Spinal cord (tissue), 9 donors: ENCODE measurements at regions not wholly inside any gene's neighbourhood (a gene's known extent, or its start where the extent isn't known, plus 50 kb on each side); places are given as distances from the start of the nearest gene placed in this dataset.
"Not testable (repeated sequence)": the region's sequence is repeated elsewhere in the genome, so short reads cannot be mapped to it uniquely, and the experiment has no call there.

Experiments used
- DNase-seq, 6 donors: peaks; one replicate each; pipeline versions ENCODE4 v3.0.0 to v3.0.0-alpha.2; 2013 to 2015; ENCODE audit warnings: low spot score in 6 of 6, low read depth in 4 of 6
- H3K27ac ChIP-seq: one replicate; pipeline ENCODE4 v1.5.1; 2013; ENCODE audit warnings: low read depth, low read length, control low read depth
- H3K27me3 ChIP-seq: one replicate; pipeline ENCODE4 v1.6.1; 2013; ENCODE audit warnings: low read length; ENCODE audit not compliant: control insufficient read depth, insufficient read depth
- H3K36me3 ChIP-seq: one replicate; pipeline ENCODE4 v1.6.1; 2013; ENCODE audit warnings: low read length; ENCODE audit not compliant: control insufficient read depth, insufficient read depth
- H3K4me1 ChIP-seq: one replicate; pipeline ENCODE4 v1.6.1; 2013; ENCODE audit warnings: low read length; ENCODE audit not compliant: control insufficient read depth, insufficient read depth
- H3K4me3 ChIP-seq: one replicate; pipeline ENCODE4 v1.5.1; 2013; ENCODE audit warnings: low read depth, low read length, control low read depth
- H3K9me3 ChIP-seq: one replicate; pipeline ENCODE4 v1.6.1; 2013; ENCODE audit warnings: low read length; ENCODE audit not compliant: control insufficient read depth, insufficient read depth
- WGBS: methylation state at CpG from one replicate; pipeline ENCODE4 v1.1.5; 2013; ENCODE audit warnings: missing lambda C conversion rate; ENCODE audit not compliant: insufficient coverage; 5-methylcytosine and 5-hydroxymethylcytosine counted together
- donor health status: healthy.

- not testable (repeated sequence) for H3K27ac ChIP-seq, H3K9me3 ChIP-seq, H3K36me3 ChIP-seq, H3K4me3 ChIP-seq, H3K27me3 ChIP-seq, DNase-seq, H3K4me1 ChIP-seq
- WGBS: 50% methylated on average over 1 of the region's 3 CpGs
These were observed 290.1 kb downstream of the ZNF716 start for GRCh38 chr7:57740126-57740525.

GRCh38 chr7:57769131-57769530 lies 319.2 kb downstream of the ZNF716 start:
- Histone ChIP-seq H3K36me3 (no peaks in the 10 kb centered on the region), H3K27ac (no peak overlapping the region), H3K4me3 (no peak overlapping the region), H3K9me3 (peaks cover 6% of the 10 kb centered on the region), H3K27me3 (no peaks in the 10 kb centered on the region), H3K4me1 (no peaks in the 10 kb centered on the region)
- WGBS: 90% methylated on average over 2 of the region's 5 CpGs
- no peak for DNase-seq

DNA sequence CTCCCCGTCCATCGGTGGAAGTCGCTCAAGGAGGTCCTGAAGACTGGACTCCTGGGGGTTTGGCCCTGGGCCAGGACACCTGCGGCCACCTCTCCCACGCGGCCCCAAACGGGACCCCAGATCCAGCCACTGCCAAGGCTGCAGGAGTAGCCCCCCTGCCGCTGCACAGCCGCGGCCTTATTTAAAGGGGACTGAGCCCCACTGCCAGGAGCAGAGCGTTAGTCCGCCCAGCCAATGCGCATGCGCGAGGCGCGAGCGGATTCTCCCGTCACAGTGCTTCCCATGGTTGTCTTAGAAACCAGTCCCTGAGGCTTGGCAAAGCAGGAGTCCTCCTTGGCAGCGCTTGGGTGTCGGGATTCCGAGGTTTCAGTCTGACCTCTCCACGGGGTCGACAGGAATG lies 320.0 kb downstream of the ZNF716 start:
- H3K9me3 ChIP-seq: peaks cover 9% of the 10 kb centered on the region
- no peak for DNase-seq
- no peaks in the 10 kb centered on the region for H3K4me1 ChIP-seq
- 79% methylated on average over 24 of the region's 24 CpGs for WGBS
- no peaks in the 10 kb centered on the region for H3K27me3 ChIP-seq
- no peak overlapping the region for H3K27ac ChIP-seq
- no peak overlapping the region for H3K4me3 ChIP-seq
- H3K36me3 ChIP-seq: no peaks in the 10 kb centered on the region

GRCh38 chr7:57772126-57772924 lies 322.3 kb downstream of the ZNF716 start:
- no peaks in the 10 kb centered on the region for H3K4me1 ChIP-seq
- no peaks in the 10 kb centered on the region for H3K27me3 ChIP-seq
- no peak overlapping the region for H3K4me3 ChIP-seq
- 85% methylated on average over 35 of the region's 42 CpGs for WGBS
- H3K27ac ChIP-seq: no peak overlapping the region
- H3K36me3 ChIP-seq: no peaks in the 10 kb centered on the region
- peaks cover 16% of the 10 kb centered on the region for H3K9me3 ChIP-seq
- DNase-seq: no peak

DNA sequence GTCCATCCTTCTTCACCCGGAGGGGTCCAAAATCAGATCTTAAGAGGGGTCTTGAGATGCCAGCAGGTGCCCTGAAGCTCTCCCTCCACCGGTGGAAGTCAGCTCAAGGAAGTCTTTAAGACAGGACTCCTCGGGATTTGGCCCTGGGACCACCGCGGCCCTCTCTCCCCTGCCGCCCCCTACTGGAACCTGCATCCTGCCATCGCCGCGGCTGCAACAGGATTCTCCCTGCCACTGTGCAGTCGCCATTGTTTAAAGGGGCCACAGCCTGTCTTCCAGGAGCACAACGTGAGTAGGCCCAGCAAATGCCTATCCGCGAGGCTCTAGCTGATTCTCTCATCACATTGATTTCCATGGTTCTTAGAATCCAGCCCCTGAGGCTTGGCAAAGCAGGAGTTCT lies 324.3 kb downstream of the ZNF716 start:
- DNase-seq: no peak
- Histone ChIP-seq H3K27ac (no peak overlapping the region), H3K4me3 (no peak overlapping the region), H3K36me3 (no peaks in the 10 kb centered on the region), H3K4me1 (no peaks in the 10 kb centered on the region), H3K9me3 (peaks cover 16% of the 10 kb centered on the region), H3K27me3 (no peaks in the 10 kb centered on the region)
- 87% methylated on average over 13 of the region's 13 CpGs for WGBS

- WGBS: 81% methylated on average over 16 of the region's 17 CpGs
- peaks cover 11% of the 10 kb centered on the region for H3K9me3 ChIP-seq
These were observed 325.6 kb downstream of the ZNF716 start for GRCh38 chr7:57775396-57776088.

GRCh38 chr7:57776136-57776856 lies 326.3 kb downstream of the ZNF716 start:
- H3K36me3 ChIP-seq, H3K4me1 ChIP-seq, DNase-seq, H3K27me3 ChIP-seq, H3K4me3 ChIP-seq, H3K27ac ChIP-seq: not testable (repeated sequence)
- 91% methylated on average over 30 of the region's 36 CpGs for WGBS
- H3K9me3 ChIP-seq: peaks cover 11% of the 10 kb centered on the region

More at GRCh38 chr7:57775396-57776088, 325.6 kb downstream of the ZNF716 start:
- DNase-seq: no peak
- Histone ChIP-seq H3K4me3 (no peak overlapping the region), H3K36me3 (no peaks in the 10 kb centered on the region), H3K27ac (no peak overlapping the region), H3K4me1 (no peaks in the 10 kb centered on the region), H3K27me3 (no peaks in the 10 kb centered on the region)

GRCh38 chr7:57789130-57789529 lies 339.2 kb downstream of the ZNF716 start:
- 74% methylated on average over 10 of the region's 10 CpGs for WGBS
- Histone ChIP-seq H3K27me3 (no peaks in the 10 kb centered on the region), H3K36me3 (no peaks in the 10 kb centered on the region), H3K9me3 (no peaks in the 10 kb centered on the region), H3K4me3 (no peak overlapping the region), H3K27ac (no peak overlapping the region), H3K4me1 (no peaks in the 10 kb centered on the region)
- DNase-seq: no peak

- Histone ChIP-seq H3K9me3 (peaks cover 4% of the 10 kb centered on the region), H3K27ac (no peak overlapping the region), H3K36me3 (no peaks in the 10 kb centered on the region), H3K27me3 (no peaks in the 10 kb centered on the region), H3K4me1 (no peaks in the 10 kb centered on the region), H3K4me3 (no peak overlapping the region)
- 89% methylated on average over 30 of the region's 30 CpGs for WGBS
- DNase-seq: no peak
These were observed 369.6 kb downstream of the ZNF716 start for GRCh38 chr7:57819491-57819981.
